ENCODE measurements at regions not wholly inside any gene's neighbourhood (a gene's known extent, or its start where the extent isn't known, plus 50 kb on each side); places are given as distances from the start of the nearest gene placed in this dataset.

GRCh38 chr12:89029961-89030360, 322.3 kb downstream of the DUSP6 start:
- in situ Hi-C loops (cut with MboI; ENCODE audit: low sequenced_read_pairs), result no loop called here

- in situ Hi-C loops (cut with MboI; ENCODE audit: low sequenced_read_pairs), result no loop called here
Measured at GRCh38 chr12:89024580-89024979, 327.7 kb downstream of the DUSP6 start.

DNA sequence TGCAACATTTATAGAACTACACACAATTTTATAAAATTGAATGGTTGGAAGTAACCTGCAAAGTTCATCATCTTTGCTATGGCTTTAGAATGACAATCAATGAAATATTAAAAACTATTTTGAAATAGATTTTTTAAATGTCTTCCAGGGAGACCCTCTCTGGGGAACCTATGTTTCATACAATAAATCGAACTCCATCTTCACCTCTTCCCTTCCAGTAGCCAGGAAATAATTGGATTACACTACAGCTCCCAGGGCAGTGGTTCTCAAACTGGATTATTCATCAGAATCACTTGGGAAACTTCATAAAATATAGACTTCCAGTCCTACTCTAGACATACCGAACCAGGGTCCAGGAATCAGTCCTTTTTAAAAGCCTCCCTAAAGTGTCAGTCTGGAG, 328.4 kb downstream of the DUSP6 start:
- in situ Hi-C loops (cut with MboI; ENCODE audit: low sequenced_read_pairs), result no loop called here

- in situ Hi-C loops (cut with MboI; ENCODE audit: low sequenced_read_pairs), result no loop called here
Measured at GRCh38 chr12:89020689-89021088, 331.6 kb downstream of the DUSP6 start.

DNA sequence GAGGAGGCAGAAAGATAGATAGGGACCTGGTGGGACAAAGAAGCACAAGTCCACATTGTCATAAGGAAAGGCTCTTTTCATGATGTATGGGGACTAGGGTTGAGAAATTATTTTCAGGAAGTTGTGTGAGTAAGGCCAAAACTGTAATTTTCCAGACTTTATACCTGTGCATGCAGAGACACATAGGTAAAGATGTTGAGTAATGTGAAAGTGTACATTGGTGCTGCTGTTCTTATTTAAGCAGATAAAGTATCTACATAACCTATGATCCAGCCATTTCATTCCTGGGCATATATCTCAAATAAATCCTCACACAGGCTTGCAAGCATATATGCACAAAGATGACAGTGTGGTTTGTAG, 332.2 kb downstream of the DUSP6 start:
- in situ Hi-C loops (cut with MboI; ENCODE audit: low sequenced_read_pairs), result no loop called here

DNA sequence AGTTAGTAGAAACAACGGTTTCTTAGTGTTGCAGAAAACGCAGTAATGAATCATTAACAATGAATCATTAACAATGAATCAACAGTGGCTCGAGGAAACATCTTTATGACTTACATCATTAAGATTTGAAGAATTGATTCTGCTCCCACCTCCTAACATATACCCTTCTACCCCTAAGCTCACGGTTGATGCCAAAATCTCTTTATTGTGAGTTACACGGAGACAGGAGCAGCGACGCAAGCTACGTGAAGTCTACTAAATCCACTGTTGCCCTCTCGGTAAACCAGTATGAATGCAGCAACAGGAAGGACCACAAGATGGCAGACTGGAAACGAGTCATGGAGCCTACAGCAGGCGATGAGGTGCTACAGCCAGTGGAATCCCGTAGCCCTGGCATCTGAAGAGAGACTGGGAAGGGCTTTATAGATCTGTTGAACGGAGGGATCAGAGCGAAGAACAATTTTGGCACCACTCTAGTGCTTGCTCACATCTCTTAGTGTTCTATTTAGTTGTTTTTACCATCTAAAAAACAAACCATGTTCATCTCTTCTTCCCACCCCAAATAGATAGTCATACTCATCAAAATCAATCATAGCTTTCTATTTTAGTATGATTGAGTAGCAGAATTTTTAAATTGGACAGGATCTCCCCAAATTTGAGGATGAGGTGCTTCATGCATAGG, 332.7 kb downstream of the DUSP6 start:
- in situ Hi-C loops (cut with MboI; ENCODE audit: low sequenced_read_pairs), result no loop called here

GRCh38 chr12:89016970-89017778, 335.1 kb downstream of the DUSP6 start:
- in situ Hi-C loops (cut with MboI; ENCODE audit: low sequenced_read_pairs), result no loop called here

DNA sequence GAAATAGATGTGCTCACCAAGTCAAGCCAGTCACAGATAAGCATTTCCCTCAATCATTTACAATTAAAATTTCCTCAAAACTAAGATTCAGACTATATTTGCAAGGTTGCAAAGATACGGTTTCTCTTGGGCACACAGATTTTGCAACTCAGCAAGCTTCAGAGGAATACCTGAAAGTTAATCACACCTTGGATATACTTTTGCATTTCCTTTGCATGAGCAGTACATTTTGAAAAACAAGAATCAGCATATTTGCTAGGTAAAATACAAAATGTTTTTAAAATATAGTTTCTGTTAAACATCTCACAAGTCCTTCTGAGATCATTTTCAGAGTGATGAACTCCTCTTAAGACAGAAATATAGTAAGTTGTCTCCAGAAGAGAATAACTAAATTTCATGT, 336.9 kb downstream of the DUSP6 start:
- in situ Hi-C loops (cut with MboI; ENCODE audit: low sequenced_read_pairs), result no loop called here

- in situ Hi-C loops (cut with MboI; ENCODE audit: low sequenced_read_pairs), result loop anchor here (25.0 kb wide), 1 partner anchor 861 kb away; the partner anchor contains the start of genes CEP290 and TMTC3
Measured at GRCh38 chr12:88998421-88998820, 353.9 kb downstream of the DUSP6 start.

- in situ Hi-C loops (cut with MboI; ENCODE audit: low sequenced_read_pairs), result loop anchor here (25.0 kb wide), 1 partner anchor 859 kb away; the partner anchor contains the start of genes CEP290 and TMTC3
Measured at GRCh38 chr12:88996200-88996788, 356.0 kb downstream of the DUSP6 start.

DNA sequence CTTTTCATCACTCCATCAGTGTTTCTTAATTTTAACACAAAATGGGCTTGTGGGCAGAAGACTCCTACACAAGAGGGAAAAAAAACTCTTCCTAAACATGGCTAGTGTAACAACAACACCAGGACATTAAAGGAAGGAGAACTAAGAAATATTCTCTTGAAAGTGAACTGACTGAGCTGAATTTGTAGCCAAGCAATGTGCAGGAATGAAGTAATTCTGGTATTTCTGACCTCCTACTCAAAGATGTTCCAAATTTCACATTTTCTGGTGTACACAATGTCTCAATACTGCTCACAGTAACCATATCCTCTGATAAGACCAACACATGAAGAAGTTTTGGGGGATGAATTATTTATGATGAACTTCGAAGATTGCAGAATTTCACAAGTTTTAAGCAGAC, 357.3 kb downstream of the DUSP6 start:
- in situ Hi-C loops (cut with MboI; ENCODE audit: low sequenced_read_pairs), result loop anchor here (25.0 kb wide), 1 partner anchor 858 kb away; the partner anchor contains the start of genes CEP290 and TMTC3

DNA sequence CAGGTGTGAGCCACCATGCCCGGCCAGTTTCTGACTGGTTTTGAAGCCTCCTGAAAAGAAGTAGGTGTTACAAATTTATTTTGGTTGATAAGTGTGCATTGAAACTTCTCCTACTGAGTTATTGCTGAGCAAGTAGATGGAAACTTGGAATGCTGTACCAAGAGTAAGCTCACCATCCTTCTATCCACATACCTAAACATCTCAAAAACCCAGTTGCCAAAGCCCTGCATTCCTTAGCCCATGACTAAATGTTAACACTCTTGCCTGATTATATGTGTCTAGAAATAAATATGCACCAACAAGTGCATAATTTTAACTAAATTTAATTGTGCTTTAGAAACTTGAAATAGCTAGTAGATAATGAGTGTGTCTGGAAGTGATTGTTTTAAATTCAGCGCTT, 357.8 kb downstream of the DUSP6 start:
- in situ Hi-C loops (cut with MboI; ENCODE audit: low sequenced_read_pairs), result loop anchor here (25.0 kb wide), 1 partner anchor 857 kb away; the partner anchor contains the start of genes CEP290 and TMTC3

- in situ Hi-C loops (cut with MboI; ENCODE audit: low sequenced_read_pairs), result loop anchor here (25.0 kb wide), 1 partner anchor 856 kb away; the partner anchor contains the start of genes CEP290 and TMTC3
Measured at GRCh38 chr12:88993651-88994050, 358.6 kb downstream of the DUSP6 start.

- in situ Hi-C loops (cut with MboI; ENCODE audit: low sequenced_read_pairs), result loop anchor here (25.0 kb wide), 1 partner anchor 849 kb away; the partner anchor contains the start of genes CEP290 and TMTC3
Measured at GRCh38 chr12:88986056-88986455, 366.2 kb downstream of the DUSP6 start.

- in situ Hi-C loops (cut with MboI; ENCODE audit: low sequenced_read_pairs), result loop anchor here (25.0 kb wide), 1 partner anchor 848 kb away; the partner anchor contains the start of genes CEP290 and TMTC3
Measured at GRCh38 chr12:88985631-88986030, 366.7 kb downstream of the DUSP6 start.

GRCh38 chr12:88985011-88985410, 367.3 kb downstream of the DUSP6 start:
- in situ Hi-C loops (cut with MboI; ENCODE audit: low sequenced_read_pairs), result loop anchor here (25.0 kb wide), 1 partner anchor 848 kb away; the partner anchor contains the start of genes CEP290 and TMTC3

- in situ Hi-C loops (cut with MboI; ENCODE audit: low sequenced_read_pairs), result loop anchor here (25.0 kb wide), 1 partner anchor 845 kb away; the partner anchor contains the start of genes CEP290 and TMTC3
Measured at GRCh38 chr12:88982694-88983093, 369.6 kb downstream of the DUSP6 start.

- in situ Hi-C loops (cut with MboI; ENCODE audit: low sequenced_read_pairs), result loop anchor here (25.0 kb wide), 1 partner anchor 840 kb away; the partner anchor contains the start of genes CEP290 and TMTC3
Measured at GRCh38 chr12:88977115-88977514, 375.2 kb downstream of the DUSP6 start.

DNA sequence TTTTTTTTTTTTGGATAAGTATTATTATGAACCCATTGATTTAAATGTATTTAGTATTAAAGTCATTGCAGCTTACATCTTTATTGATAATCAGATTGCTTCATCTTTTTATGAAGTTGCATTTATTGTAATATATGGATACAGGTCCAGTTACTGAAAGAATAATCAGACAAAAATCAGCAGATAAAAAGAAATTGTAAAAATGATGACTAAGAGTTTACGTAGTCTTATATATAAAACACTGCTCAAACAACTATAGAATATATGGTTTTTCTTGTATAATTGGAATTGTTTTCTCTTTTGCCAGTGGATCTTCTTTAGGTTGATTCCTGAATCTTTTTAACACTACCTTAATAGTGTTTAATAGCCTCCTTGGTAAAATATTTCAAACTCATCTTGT, 378.3 kb downstream of the DUSP6 start:
- in situ Hi-C loops (cut with MboI; ENCODE audit: low sequenced_read_pairs), result no loop called here

- in situ Hi-C loops (cut with MboI; ENCODE audit: low sequenced_read_pairs), result no loop called here
Measured at GRCh38 chr12:88970740-88971139, 381.6 kb downstream of the DUSP6 start.

DNA sequence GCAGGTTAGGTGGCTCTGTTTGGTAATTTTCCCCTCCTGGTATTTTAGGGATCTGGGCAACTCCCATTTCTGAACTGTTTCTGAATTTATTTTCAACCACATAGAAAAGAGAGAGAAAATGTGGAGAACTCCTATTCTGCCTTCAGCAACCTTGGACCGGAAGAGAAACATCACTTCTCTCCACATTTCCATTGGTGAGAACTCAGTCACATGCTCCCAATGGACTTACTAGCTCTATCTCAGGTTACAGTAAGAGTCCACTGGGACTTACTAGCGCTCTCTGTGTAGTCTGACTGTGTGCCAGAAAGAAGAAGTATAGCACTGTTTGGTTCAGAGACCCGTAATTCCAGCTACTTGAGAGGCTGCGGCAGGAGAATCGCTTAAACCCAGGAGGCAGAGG, 383.2 kb downstream of the DUSP6 start:
- in situ Hi-C loops (cut with MboI; ENCODE audit: low sequenced_read_pairs), result no loop called here
